NCI-H446 treated with DMSO at 0.1 percent for 48 hours (cell line): ENCODE measurements at regions not wholly inside any gene's neighbourhood (a gene's known extent, or its start where the extent isn't known, plus 50 kb on each side); places are given as distances from the start of the nearest gene placed in this dataset.

Experiments
- DNase-seq: peaks from one replicate; lab custom pipeline; 2025; lab: John Stamatoyannopoulos, UW

GRCh38 chr11:116077092-116077491 lies 572.9 kb upstream of the CADM1 start:
- DNase-seq = no peak

- DNase-seq = no peak
Measured at GRCh38 chr11:116073854-116074837, 569.9 kb upstream of the CADM1 start.

GRCh38 chr11:116072601-116073410 lies 568.6 kb upstream of the CADM1 start:
- no peak for DNase-seq

GRCh38 chr11:116072133-116072532 lies 567.9 kb upstream of the CADM1 start:
- no peak for DNase-seq

GRCh38 chr11:116071241-116071640 lies 567.0 kb upstream of the CADM1 start:
- no peak for DNase-seq

- DNase-seq = no peak
Measured at GRCh38 chr11:116070520-116070919, 566.3 kb upstream of the CADM1 start.

- DNase-seq = no peak
Measured at GRCh38 chr11:116066777-116067176, 562.6 kb upstream of the CADM1 start.

GRCh38 chr11:116065986-116066385 lies 561.8 kb upstream of the CADM1 start:
- DNase-seq = no peak

- DNase-seq = no peak
Measured at GRCh38 chr11:116065191-116065895, 561.1 kb upstream of the CADM1 start.

- no peak for DNase-seq
Measured at GRCh38 chr11:116062490-116063171, 558.4 kb upstream of the CADM1 start.

GRCh38 chr11:116062129-116062489 lies 557.9 kb upstream of the CADM1 start:
- DNase-seq = no peak

- no peak for DNase-seq
Measured at GRCh38 chr11:116061322-116061721, 557.1 kb upstream of the CADM1 start.

- no peak for DNase-seq
Measured at GRCh38 chr11:116059919-116060318, 555.7 kb upstream of the CADM1 start.

- no peak for DNase-seq
Measured at GRCh38 chr11:116057000-116057399, 552.8 kb upstream of the CADM1 start.

GRCh38 chr11:116055064-116055463 lies 550.8 kb upstream of the CADM1 start:
- no peak for DNase-seq

GRCh38 chr11:116053548-116053919 lies 549.3 kb upstream of the CADM1 start:
- DNase-seq = no peak

- DNase-seq = no peak
Measured at GRCh38 chr11:116052603-116053547, 548.7 kb upstream of the CADM1 start.

- no peak for DNase-seq
Measured at GRCh38 chr11:116051494-116051893, 547.3 kb upstream of the CADM1 start.

- no peak for DNase-seq
Measured at GRCh38 chr11:116049383-116049782, 545.2 kb upstream of the CADM1 start.

GRCh38 chr11:116046127-116046526 lies 541.9 kb upstream of the CADM1 start:
- no peak for DNase-seq

- DNase-seq = no peak
Measured at GRCh38 chr11:116044941-116045340, 540.7 kb upstream of the CADM1 start.
